IMR-90 (cell line): ENCODE measurements at regions not wholly inside any gene's neighbourhood (a gene's known extent, or its start where the extent isn't known, plus 50 kb on each side); places are given as distances from the start of the nearest gene placed in this dataset.

ENCODE experiments used
- ATAC-seq: fragments of 200-7000 bp; cut with Tn5 transposase; 2 replicates; pipeline ENCODE4 v1.9.1; 2020; ENCODE audit warnings: low read depth, mild to moderate bottlenecking, moderate library complexity
- BruUV-seq: library from RNA; stranded (reverse); fragments of 400-500 nt; replicated peaks from 2 replicates; lab custom pipeline; 2021; lab: Mats Ljungman, UMichigan
- CTCF ChIA-PET: fragments of 300-600 bp; formaldehyde crosslinking; extraction: SDS; loops from one replicate; lab custom pipeline; 2021; ENCODE audit warnings: antibody characterized with exemption; lab: Yijun Ruan, JAX
- POLR2A ChIA-PET: fragments of 300-600 bp; sonication (Branson Sonifier 250); formaldehyde crosslinking; loops from one replicate; lab custom pipeline; 2022; ENCODE audit warnings: antibody characterized with exemption; ENCODE audit not compliant: unreplicated experiment; lab: Charles Lee
- DNase-seq: peaks from one replicate; pipeline ENCODE4 v3.0.0; 2013
- H2AFZ ChIP-seq: replicated peaks from 2 replicates; pipeline ENCODE3; 2013; ENCODE audit warnings: low read length, mild to moderate bottlenecking; ENCODE audit not compliant: poor library complexity
- H2AK5ac ChIP-seq: 2 replicates; pipeline ENCODE4 v1.6.1; 2013; ENCODE audit warnings: low read depth, low read length, inconsistent platforms
- H2AK9ac ChIP-seq: replicated peaks from 2 replicates; pipeline ENCODE3; 2013; ENCODE audit warnings: mild to moderate bottlenecking, low read depth, low read length, moderate library complexity; ENCODE audit not compliant: poor library complexity
- H2BK120ac ChIP-seq: 2 replicates; pipeline ENCODE4 v1.6.1; 2013; ENCODE audit warnings: low read depth, low read length, inconsistent platforms
- H2BK15ac ChIP-seq: 3 replicates; pipeline ENCODE4 v1.6.1; 2013; ENCODE audit warnings: low read depth, low read length, inconsistent platforms
- H2BK20ac ChIP-seq: 2 replicates; pipeline ENCODE4 v1.6.1; 2013; ENCODE audit warnings: low read depth, mild to moderate bottlenecking, inconsistent platforms, low read length, moderate library complexity
- H2BK5ac ChIP-seq: 2 replicates; pipeline ENCODE4 v1.6.1; 2013; ENCODE audit warnings: mild to moderate bottlenecking, low read depth, low read length, inconsistent platforms; ENCODE audit not compliant: poor library complexity, severe bottlenecking
- H3K14ac ChIP-seq: replicated peaks from 2 replicates; pipeline ENCODE4 v1.6.1; 2013; ENCODE audit warnings: low read depth, low read length, inconsistent platforms
- H3K18ac ChIP-seq: 2 replicates; pipeline ENCODE4 v1.6.1; 2013; ENCODE audit warnings: low read depth, low read length, control low read depth
- H3K23ac ChIP-seq: 2 replicates; pipeline ENCODE4 v1.6.1; 2013; ENCODE audit warnings: low read depth, low read length, inconsistent platforms
- H3K27ac ChIP-seq: 2 replicates; pipeline ENCODE4 v1.5.1; 2013; ENCODE audit warnings: mild to moderate bottlenecking, control low read depth, low read length; ENCODE audit not compliant: insufficient read depth
- H3K27me3 ChIP-seq: 2 replicates; pipeline ENCODE4 v1.6.1; 2013; ENCODE audit warnings: low read length; ENCODE audit not compliant: control insufficient read depth, insufficient read depth
- H3K36me3 ChIP-seq: 2 replicates; pipeline ENCODE4 v1.6.1; 2013; ENCODE audit warnings: low read length, mixed read lengths; ENCODE audit not compliant: control insufficient read depth, insufficient read depth
- H3K4ac ChIP-seq: 2 replicates; pipeline ENCODE4 v1.6.1; 2013; ENCODE audit warnings: low read depth, low read length, inconsistent platforms
- H3K4me1 ChIP-seq: 2 replicates; pipeline ENCODE4 v1.6.1; 2013; ENCODE audit warnings: low read length, mixed read lengths; ENCODE audit not compliant: control insufficient read depth, insufficient read depth
- H3K4me2 ChIP-seq: 2 replicates; pipeline ENCODE4 v1.6.1; 2013; ENCODE audit warnings: low read depth, mild to moderate bottlenecking, control low read depth, low read length, moderate library complexity
- H3K4me3 ChIP-seq: 2 replicates; pipeline ENCODE4 v1.5.1; 2013; ENCODE audit warnings: low read depth, mild to moderate bottlenecking, control low read depth, low read length, moderate library complexity; ENCODE audit not compliant: insufficient read depth
- H3K56ac ChIP-seq: 2 replicates; pipeline ENCODE4 v1.6.1; 2013; ENCODE audit warnings: low read length, inconsistent platforms; ENCODE audit not compliant: insufficient read depth; ENCODE audit errors: extremely low read depth
- H3K79me1 ChIP-seq, 2 experiments: 2 replicates each; pipeline ENCODE4 v1.6.1; 2013; ENCODE audit warnings: low read length in 2 of 2, inconsistent platforms in 1 of 2, low read depth in 1 of 2
- H3K9ac ChIP-seq: 2 replicates; pipeline ENCODE4 v1.6.1; 2013; ENCODE audit warnings: low read depth, low read length, control low read depth
- H3K9me1 ChIP-seq: 2 replicates; pipeline ENCODE4 v1.6.1; 2013; ENCODE audit warnings: low read length, inconsistent platforms; ENCODE audit not compliant: insufficient read depth
- H3K9me3 ChIP-seq: 2 replicates; pipeline ENCODE4 v1.6.1; 2013; ENCODE audit warnings: low read length; ENCODE audit not compliant: control insufficient read depth, insufficient read depth
- H4K20me1 ChIP-seq: 2 replicates; pipeline ENCODE4 v1.6.1; 2013; ENCODE audit warnings: low read length, inconsistent platforms; ENCODE audit not compliant: insufficient read depth
- H4K5ac ChIP-seq: 2 replicates; pipeline ENCODE4 v1.6.1; 2013; ENCODE audit warnings: mild to moderate bottlenecking, low read depth, low read length, control low read depth
- H4K8ac ChIP-seq, 2 experiments: 2 replicates each; pipeline ENCODE4 v1.6.1; 2013; ENCODE audit warnings: low read depth in 2 of 2, low read length in 2 of 2, control low read depth in 1 of 2, inconsistent platforms in 1 of 2
- H4K91ac ChIP-seq: 2 replicates; pipeline ENCODE4 v1.6.1; 2013; ENCODE audit warnings: low read depth, low read length, inconsistent platforms; ENCODE audit not compliant: insufficient read depth
- SMC3 ChIP-seq: fragments of 150-350 bp; IDR thresholded peaks from 2 replicates; pipeline ENCODE4 v1.6.1; 2016; ENCODE audit warnings: low read depth, mild to moderate bottlenecking, antibody characterized with exemption, low read length, moderate library complexity
- WGBS, 2 experiments: methylation state at CpG; one replicate each; pipeline versions ENCODE4 v1.1.5 to v1.1.7; 2013; ENCODE audit warnings: missing lambda C conversion rate in 2 of 2; ENCODE audit not compliant: insufficient read length in 1 of 2; ENCODE audit errors: extremely low coverage in 2 of 2; 5-methylcytosine and 5-hydroxymethylcytosine counted together
- dilution Hi-C: fragments of 300-500 bp; cut with HindIII; formaldehyde crosslinking; loops from one replicate; pipeline ENCODE4 v1.14.3; 2018; ENCODE audit warnings: low sequenced_read_pairs; ENCODE audit not compliant: unreplicated experiment
- in situ Hi-C: fragments of 300-500 bp; cut with MboI; formaldehyde crosslinking; loops from 3 replicates; pipeline ENCODE4 v1.14.3; 2019; ENCODE audit warnings: low sequenced_read_pairs, inconsistent platforms, mixed read lengths
- intact Hi-C: fragments of 100-400 bp; cut with micrococcal nuclease; formaldehyde crosslinking; loops from 2 replicates; pipeline ENCODE4 v1.10.0; 2022

- H3K4ac ChIP-seq: no peak overlapping the region
- H2AK9ac ChIP-seq: no peak overlapping the region
- H3K14ac ChIP-seq: no peak overlapping the region
- H3K9me1 ChIP-seq: no peaks in the 10 kb centered on the region
- in situ Hi-C loops: no loop called here
- no peaks in the 10 kb centered on the region for H4K20me1 ChIP-seq
- no peak overlapping the region for H3K56ac ChIP-seq
- no peaks in the 10 kb centered on the region for H3K36me3 ChIP-seq
- no peak overlapping the region for H3K27ac ChIP-seq
- H4K91ac ChIP-seq: no peak overlapping the region
- H3K9ac ChIP-seq: no peak overlapping the region
- dilution Hi-C loops: no loop called here
- no peak overlapping the region for H2AFZ ChIP-seq
- H4K8ac ChIP-seq: no peak overlapping the region
- no peak overlapping the region for H2BK5ac ChIP-seq
- no peak overlapping the region for H2BK15ac ChIP-seq
- TF ChIP-seq SMC3: no peak
- intact Hi-C loops: no loop called here
- H2BK120ac ChIP-seq: no peak overlapping the region
- no peak overlapping the region for H2AK5ac ChIP-seq
- H3K79me1 ChIP-seq: no peaks in the 10 kb centered on the region
- no peak overlapping the region for H2BK20ac ChIP-seq
- no peak overlapping the region for H3K18ac ChIP-seq
- ATAC-seq (no peak), DNase-seq (no peak)
- WGBS, 2 experiments: no CpG with 5 or more reads among the region's 5 CpGs
- H3K27me3 ChIP-seq: no peaks in the 10 kb centered on the region
- no peak overlapping the region for H4K5ac ChIP-seq
- no peak overlapping the region for H3K23ac ChIP-seq
- ChIA-PET CTCF (no interaction called here), POLR2A (no interaction called here)
- H3K4me3 ChIP-seq: no peak overlapping the region
- no peaks in the 10 kb centered on the region for H3K4me1 ChIP-seq
- no peak overlapping the region for H3K4me2 ChIP-seq
- H3K9me3 ChIP-seq: peaks cover 5% of the 10 kb centered on the region; the same call in 1 of the 2 replicates
- no TSS peak for BruUV-seq
Measured at GRCh38 chr11:105377870-105378269, 232.0 kb upstream of the GRIA4 start.
